HG03571 (cell line): ENCODE measurements at regions not wholly inside any gene's neighbourhood (a gene's known extent, or its start where the extent isn't known, plus 50 kb on each side); places are given as distances from the start of the nearest gene placed in this dataset.
"Not testable (repeated sequence)": the region's sequence is repeated elsewhere in the genome, so short reads cannot be mapped to it uniquely, and the experiment has no call there.

Experiments
- ATAC-seq: cut with Tn5 transposase; IDR thresholded peaks from one replicate; pipeline ENCODE4 v1.9.1; 2021; ENCODE audit not compliant: unreplicated experiment

DNA sequence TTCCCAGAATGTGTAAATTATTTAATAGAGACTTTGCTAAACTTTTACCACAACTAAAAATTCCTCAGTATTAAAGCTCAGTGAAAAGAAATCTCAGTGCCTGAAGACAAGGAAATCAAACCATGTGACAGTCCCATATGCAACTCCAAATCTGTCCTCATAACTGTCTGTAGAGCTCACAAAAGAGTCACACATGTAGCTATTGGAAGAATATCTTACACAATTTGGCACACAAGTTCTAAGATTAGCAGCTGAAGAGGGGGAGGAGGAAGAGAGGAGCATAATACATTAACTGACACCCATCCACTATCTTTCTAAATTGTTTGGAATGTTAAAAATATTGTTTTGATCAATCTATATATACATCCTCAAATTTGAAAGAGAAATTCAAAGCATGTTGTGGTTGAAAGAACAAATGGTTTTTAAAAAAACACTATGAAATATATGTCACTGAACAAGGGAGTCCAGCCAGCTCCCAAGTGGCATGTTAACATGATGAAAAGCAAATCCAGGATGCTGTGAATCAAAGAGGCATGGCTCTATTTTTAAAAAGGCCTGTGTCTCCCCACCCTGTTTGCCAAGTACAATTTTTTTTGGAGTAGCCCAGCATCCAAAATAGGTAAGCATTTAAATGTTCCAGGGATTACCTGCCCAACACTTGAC, 126.3 kb upstream of the NANOGP8 start:
- no peak for ATAC-seq

DNA sequence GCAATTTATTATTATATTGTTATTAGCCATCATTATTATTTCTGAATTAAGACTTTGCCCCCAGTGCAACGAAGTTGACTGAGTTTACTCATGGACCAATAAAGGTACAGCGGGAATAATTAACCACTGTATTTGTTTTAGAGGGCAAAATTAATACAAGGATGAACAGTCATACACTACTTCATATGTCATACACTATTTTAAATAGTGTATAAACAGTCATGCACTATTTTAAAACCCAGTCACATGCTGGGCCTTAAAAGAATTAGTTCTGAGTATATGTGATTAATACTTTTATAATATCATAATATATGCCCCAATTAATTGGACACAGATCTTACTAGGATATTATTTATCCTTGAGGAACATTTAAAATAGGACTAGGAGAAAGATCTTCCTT, 125.3 kb upstream of the NANOGP8 start:
- ATAC-seq: no peak

DNA sequence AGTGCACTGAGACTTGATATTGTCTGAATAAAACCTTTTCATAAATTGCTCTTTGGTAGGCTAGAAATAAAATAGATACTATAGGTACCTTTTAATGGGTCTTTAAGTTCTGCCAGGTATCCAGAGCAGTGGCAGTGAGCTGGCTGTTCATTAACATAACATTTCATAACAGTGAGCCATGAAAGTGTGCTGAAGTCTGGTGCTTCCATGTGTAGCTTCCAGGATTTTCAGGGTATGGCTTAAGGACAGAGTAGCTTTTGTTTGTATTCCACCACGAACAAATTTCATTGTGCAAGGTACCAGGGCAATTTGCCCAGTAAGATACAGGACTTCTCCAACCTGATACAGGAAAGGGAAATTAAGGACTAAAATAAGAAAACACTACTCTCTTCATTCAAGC, 124.7 kb upstream of the NANOGP8 start:
- ATAC-seq: no peak

DNA sequence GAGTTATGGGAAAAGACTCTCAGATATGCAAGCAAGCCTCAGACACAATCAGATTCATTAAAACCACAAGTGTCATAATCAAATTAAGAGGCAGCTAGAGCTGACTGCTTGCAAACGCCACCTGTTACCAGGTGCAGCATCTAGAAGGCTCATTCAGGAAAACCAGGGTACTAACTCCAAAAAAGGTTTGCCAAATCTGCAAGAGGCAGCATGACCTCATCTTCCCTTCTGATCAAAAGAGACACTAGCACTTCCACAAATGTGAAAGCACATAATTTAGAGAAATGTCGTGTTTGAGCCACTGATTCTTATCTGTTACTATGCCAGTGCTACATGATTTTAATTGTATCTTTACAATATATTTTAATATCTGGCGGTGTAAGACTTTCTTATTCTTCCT, 123.3 kb upstream of the NANOGP8 start:
- ATAC-seq: no peak

DNA sequence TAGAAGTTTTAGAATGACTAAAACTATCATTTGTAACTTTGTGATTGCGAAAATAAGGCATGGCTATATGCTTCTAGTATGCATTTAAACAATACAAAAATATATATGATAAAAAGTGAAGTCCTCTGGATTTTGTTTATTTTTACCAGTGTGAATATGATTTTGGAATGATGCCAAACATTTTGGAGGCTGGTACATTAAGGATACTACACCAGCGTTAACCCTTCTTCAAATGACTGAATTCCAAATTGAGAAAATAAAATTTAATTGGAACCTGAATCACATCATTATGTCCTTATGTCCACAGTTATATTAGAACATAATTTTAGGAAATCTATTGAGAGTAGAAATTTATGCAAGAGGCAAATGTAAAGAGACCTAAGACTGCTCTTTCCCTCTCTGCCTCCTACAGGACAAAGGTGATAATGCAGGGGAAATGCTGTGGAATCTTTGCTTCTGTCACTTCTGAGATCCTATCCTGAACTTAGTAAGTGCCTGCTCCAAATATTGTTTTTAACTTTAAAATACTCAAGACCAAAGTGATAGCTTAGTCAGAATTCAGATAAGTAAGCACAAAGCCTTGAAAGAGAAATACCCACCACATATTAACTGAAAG, 121.1 kb upstream of the NANOGP8 start:
- no peak for ATAC-seq

DNA sequence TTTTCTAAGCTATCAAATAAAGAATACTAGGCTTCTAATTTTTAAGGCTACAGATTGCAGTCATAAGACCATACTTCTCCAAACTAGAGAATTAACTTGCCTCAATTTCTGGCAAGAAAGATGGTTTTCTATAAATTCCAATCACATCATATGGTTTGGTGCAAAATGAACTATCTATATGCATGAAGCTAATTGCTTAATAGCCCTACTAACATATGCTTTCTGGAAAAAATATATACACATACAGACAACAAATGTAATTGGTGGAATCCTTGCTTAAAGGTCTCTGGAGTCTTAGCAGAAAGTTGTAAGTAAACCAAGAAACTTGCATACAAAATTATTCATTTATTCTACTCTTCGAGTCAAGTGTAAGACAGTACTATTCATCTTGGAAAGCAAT, 113.1 kb upstream of the NANOGP8 start:
- ATAC-seq: no peak

DNA sequence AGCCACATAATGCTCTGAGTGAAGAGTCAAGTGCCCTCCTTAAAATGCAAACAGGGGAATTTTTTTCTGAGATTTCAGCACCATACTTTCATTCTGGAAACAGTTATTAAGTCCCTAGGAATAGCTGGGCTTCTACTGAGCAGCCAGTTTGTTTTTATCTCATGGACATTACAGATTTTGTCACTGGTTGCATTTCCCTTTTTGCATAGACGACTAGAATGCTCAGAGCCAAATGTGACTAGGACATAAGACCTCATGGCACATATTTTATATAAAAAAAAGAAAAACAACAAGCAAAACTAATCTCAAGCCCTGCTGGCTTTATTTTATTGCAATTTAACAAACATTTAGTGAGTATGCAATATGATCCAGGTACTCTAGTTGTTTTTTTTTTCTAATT, 112.7 kb upstream of the NANOGP8 start:
- ATAC-seq: no peak

DNA sequence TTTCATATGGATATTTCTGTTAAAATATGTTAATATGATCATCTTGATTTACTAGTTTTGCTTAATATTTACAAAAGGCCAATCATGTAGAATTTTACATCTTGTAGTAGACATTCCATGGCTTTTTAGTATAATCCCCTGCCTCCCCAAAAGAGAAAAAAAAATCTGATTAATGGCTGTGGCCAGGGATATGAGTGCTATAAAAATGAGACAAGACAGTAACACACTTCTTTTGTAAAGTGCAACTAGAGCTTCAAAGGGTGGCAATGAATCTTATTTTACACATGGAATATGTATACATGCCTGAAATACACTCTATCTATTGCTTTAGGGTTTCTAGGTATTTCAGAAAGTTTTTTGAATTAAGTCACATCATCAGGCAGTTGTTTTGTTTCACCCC, 112.2 kb upstream of the NANOGP8 start:
- ATAC-seq: no peak

DNA sequence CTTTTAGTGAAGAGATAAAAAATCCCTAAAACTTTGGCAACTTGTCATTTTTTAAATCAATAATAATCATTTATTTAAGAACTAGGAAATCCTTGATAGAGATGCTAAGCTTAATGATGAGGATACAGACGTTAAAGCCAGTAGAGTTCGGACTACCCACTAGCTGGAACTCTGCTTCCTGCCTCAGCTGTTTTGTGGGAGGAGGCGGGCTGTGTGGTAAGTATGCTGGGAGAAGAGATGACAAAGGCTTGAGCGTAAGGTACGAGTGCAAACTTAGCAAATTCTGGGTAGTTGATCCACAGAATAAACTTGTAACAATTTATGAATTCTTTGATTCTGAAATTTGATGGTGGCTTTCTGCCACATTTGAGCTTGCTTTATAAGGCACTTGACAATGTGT, 111.2 kb upstream of the NANOGP8 start:
- no peak for ATAC-seq

DNA sequence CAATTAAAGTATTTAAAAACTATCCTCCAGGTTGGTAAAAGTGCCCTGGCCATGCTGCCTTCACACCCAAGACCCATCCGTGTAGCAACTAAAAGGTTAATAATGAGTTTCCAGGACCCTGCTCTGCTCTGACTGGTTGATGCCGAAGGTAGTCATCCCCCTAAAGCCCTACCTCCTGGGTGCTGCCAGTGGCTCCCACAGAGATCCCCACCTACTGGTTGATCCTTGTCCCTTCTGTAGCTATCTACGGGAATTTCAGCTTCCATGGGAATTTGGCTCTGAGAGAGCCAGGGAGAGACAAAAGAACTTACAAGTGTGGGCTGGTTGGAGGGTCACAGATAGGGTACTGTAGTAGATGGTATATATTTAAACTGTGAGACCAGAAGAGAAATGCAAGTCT, 110.6 kb upstream of the NANOGP8 start:
- no peak for ATAC-seq

DNA sequence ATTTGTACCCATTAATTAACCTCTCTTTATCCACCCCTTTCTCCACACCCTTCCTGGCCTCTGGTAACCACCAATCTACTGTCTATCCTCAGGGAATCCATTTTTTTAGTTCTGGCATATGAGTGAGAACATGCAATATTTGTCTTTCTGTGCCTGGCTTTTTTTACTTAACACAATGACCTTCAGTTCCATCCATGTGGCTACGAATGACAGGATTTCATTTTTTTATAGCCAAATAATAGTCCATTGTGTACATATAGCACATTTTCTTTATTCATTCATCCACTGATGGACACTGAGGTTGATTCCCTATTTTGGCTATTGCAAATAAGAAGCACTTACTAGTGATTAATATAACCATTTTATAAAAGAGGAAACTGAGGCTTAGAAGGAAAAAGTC, 109.9 kb upstream of the NANOGP8 start:
- no peak for ATAC-seq

DNA sequence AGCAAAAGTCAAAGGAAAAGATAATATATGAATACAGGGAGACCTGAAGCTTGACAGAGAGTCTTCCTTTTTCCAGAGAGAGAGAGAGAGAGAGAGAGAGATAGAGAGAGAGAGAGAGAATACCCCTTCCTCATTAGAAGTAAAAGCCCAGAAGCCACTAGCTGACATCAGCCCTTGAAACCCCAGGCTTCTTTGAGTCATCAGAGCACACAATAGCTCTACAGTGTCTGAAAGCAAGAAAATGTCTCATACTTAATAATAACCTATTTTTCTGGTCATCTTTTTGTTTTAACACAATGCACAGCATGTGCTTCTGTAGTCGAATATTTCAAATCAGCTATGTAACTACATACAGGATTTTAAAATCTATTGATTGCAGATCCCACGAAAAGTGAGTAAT, 109.2 kb upstream of the NANOGP8 start:
- ATAC-seq: no peak

DNA sequence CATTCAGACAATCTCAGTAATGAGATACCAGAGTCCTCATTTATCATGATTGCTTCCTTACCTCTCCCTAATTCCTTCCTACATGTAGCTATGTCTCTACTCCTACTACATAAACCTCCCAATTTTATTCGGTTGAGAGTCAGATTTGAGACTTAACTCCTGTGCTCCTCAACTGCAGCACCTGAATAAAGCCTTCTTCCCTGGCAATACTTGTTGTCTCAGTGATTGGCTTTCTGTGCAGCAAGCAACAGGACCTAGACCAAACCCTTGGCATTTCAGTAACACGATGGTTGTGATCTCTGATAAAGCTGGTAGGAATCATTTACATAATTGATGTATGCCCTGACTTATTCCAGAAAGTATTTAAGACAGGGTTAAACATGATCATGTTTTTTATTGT, 106.7 kb upstream of the NANOGP8 start:
- no peak for ATAC-seq

DNA sequence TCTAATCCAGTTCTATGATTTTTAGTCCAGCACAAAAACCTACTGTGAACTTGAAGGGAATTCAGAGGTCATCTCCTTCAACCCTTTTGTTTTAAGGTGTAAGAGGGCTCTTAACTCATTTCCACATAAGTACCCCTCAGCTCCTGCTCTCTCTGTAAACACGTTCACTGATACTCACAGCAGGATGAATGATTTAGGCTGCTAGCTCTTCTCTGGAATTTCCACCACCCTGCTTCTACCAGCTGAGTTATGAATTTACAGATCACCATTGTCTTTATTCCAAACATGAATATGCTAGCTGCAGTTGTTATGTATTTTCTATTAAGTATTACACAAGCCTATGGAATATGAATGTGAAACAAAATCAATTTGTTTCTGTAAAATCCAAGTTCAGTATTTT, 101.3 kb upstream of the NANOGP8 start:
- no peak for ATAC-seq

DNA sequence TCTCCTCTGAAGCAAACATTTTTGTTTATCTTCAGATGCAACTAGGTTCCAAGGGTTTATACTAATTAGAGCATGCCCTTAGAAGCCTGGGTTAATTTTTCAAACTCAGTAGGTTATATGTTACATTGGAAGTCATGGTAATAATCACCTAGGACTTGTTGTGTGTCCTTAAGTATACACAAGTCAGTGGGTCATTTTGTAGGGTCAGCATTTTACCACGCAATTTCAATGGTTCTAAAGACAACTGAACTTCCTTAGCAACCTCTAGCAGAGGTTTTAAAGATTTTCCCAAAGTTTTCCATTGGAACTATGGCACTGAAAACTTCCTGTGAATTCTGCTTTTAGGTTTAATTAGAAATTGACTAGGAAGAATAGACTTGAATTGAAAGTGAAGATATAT, 99.6 kb upstream of the NANOGP8 start:
- no peak for ATAC-seq

DNA sequence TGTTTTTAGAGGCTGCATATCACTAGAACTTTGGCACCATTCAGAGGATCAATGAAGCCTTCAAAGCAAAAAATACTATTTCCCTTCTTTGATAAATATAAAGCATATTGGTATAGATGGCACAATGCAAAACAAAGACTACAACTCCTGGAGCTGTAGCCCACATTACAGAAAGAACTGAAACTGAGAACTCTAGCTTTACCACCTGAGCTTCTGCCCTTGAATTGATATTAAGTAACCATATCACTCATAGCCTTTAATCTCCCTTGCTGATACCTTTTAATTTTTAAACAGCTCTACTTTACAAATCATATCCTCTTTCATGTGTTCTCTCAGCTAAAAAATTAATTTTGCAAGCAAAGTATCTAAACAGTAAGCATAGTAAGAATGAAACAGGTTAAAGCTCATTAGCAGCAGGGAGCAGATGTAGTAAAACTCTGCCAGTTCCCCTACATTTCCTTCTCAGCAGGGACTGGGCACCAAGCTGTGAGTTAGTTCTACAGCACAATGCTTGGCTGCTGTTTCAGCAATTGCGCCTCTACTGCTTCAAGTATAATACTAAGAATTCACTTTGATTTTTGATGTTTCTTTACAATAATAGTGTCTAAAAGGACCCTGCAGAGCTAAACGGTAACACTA, 97.9 kb upstream of the NANOGP8 start:
- peak; percentile 87 for ATAC-seq

DNA sequence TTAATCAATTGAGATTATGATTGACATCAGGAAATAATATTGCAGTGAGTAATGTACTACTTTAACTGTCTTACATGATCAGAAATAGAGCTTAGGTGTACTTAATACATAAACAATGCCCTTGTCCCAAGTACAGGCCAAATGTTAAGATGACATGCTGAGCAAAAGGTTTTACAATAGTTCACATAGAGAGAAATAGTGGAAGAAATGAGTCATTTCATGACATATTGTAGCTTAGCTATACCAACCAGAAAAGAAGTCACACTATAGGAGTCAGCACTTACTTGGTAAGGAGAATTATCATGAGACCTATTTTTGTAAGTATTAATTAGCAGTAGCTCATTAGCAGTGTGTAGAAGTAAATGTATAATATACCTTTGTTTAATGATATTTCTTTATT, 96.4 kb upstream of the NANOGP8 start:
- peak; percentile 66 for ATAC-seq

DNA sequence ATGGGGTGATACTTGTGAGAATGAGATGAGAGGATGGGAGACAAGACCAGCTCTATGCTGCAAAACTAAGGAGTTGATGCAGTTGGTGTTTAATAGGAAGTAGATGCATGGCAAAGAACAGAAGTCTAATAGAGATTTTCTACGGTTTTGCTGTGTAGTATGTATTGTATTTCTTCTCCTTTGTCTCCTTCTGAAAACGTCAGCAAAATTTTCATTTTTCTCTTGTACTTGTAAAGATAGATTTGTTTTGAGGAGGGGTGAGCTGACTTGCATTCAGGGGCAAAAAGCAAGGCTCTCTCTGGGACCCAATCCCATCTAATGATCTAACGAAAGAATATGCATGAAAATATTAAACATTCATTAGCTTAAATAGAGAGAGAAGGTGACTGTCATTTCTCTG, 94.6 kb upstream of the NANOGP8 start:
- no peak for ATAC-seq

DNA sequence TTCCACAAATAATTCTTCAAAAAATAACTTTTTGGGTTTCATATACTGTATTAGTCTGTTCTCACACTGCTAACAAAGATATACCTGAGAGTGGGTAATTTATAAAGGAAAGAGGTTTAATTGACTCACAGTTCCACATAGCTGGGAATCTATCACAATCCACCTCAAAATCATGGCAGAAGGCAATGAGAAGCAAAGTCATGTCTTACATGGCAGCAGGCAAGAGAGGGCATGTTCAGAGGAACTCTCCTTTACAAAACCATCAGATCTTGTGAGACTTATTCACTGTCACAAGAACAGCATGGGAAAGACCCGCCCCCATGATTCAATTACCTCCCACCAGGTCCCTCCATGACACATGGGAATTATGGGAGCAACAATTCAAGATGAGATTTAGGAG, 93.1 kb upstream of the NANOGP8 start:
- ATAC-seq: not testable (repeated sequence)

DNA sequence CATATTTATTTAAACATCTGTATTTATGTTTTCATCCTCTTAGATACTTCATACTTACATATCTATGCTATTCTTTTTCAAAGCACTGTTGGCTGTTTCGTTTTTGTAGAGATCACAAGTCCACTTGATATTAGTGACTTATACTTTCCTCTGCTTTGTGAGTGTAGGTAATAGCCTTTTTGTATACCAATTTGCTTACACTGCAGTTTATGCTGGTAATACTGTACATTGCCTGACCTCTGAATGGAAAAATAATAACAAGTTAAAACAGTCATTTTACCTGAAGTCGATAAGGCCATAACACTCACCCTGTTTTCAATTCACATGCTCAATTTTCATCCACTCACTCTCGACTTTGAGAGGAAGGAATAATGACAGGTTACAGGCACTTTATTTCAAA, 89.9 kb upstream of the NANOGP8 start:
- ATAC-seq: no peak

DNA sequence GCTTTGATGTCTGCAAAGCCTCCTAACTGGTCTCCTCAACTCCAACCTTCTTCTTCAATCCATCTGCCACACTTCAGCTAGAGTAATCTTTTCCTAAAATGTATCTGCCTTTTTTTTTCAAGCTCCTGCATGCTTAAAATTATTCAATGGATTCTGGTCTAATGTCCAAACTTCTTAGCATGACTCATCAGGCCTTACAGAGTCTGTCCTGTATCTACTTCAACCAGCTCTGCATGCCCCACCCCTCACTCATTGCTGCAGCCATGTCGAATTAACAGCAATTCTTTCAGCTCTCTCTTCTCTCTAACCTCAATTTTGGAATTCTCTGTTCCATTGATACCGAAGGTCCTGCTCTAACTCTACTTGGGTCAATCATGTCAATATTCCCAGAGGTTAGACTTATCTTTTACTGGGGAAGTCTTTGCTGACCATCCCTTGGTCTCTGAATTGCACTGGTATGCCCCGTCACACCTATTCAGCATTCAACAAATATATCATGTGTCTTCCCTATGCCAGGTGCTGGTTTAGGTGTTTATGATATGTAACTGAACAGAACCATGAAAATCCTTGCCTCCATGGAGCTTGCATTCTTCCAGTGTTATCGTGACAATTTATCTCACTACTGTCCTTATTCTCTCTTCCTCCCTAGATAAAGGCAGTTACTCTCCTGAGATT, 88.5 kb upstream of the NANOGP8 start:
- ATAC-seq: no peak

DNA sequence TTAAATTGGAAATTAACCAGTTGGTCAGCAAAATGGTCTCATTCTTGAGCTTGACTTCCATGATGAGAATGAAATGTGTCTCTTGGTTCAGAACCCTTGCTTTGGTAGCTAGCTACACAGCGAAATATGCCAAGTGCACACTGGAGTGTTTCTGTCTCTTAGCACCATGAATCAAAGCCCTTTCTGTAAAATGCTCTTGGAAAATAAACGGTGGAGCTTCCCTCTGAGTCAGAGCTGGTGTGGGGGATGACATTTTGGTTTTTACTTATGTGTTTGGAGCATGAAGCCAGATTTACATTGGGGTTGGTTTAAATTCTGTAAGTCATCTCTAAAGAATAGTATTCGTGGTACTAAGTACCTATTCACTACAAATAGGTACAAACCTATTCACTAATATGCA, 85.1 kb upstream of the NANOGP8 start:
- ATAC-seq: no peak
